ENCODE measurements at regions not wholly inside any gene's neighbourhood (a gene's known extent, or its start where the extent isn't known, plus 50 kb on each side); places are given as distances from the start of the nearest gene placed in this dataset.
"Not testable (repeated sequence)": the region's sequence is repeated elsewhere in the genome, so short reads cannot be mapped to it uniquely, and the experiment has no call there.

GRCh38 chr6:67467341-67467740, 1167.7 kb upstream of the ADGRB3 start:
- Histone ChIP-seq H3K36me3 (no peaks in the 10 kb centered on the region), H3K27me3 (no peaks in the 10 kb centered on the region), H3K27ac (no peak overlapping the region), H3K4me1 (no peaks in the 10 kb centered on the region), H3K4me3 (no peak overlapping the region), H3K9me3 (peaks cover 0 to 1% of the 10 kb centered on the region in 2 donors)
- no peak for TF ChIP-seq POLR2A (IDR thresholded peaks at IDR 0.05)
- no peak for TF ChIP-seq EP300 (IDR thresholded peaks at IDR 0.05; ENCODE audit: low read depth)
- no peak for TF ChIP-seq POLR2AphosphoS5 (IDR thresholded peaks at IDR 0.05)
- TF ChIP-seq CTCF (IDR thresholded peaks at IDR 0.05), result no peak
- WGBS, 2 donors (ENCODE audit: low coverage in 1 of 2), result 77 to 81% methylated on average over 7 of the region's 7 CpGs
- intact Hi-C loops (cut with DNase I; ENCODE audit: low total_unique reads), result no loop called here
- no peak for DNase-seq
- in situ Hi-C loops (cut with MboI; ENCODE audit: low pct_ligation_motif_present in 1 of 4, low pct_unique_long_range_greater_than_20kb in 1 of 4, low sequenced_read_pairs in 3 of 4), result no loop called here

GRCh38 chr6:67462725-67463124, 1172.4 kb upstream of the ADGRB3 start:
- DNase-seq; H3K27me3 ChIP-seq; H3K36me3 ChIP-seq; in situ Hi-C loops (cut with MboI; ENCODE audit: low pct_ligation_motif_present in 1 of 4, low pct_unique_long_range_greater_than_20kb in 1 of 4, low sequenced_read_pairs in 3 of 4); H3K4me3 ChIP-seq; H3K27ac ChIP-seq; H3K4me1 ChIP-seq; intact Hi-C loops (cut with DNase I; ENCODE audit: low total_unique reads): not testable (repeated sequence)
- H3K9me3 ChIP-seq, result peaks cover 9 to 18% of the 10 kb centered on the region in 2 donors
- WGBS, 2 donors (ENCODE audit: low coverage in 1 of 2), result 88 to 100% methylated on average over 1 of the region's 1 CpG

GRCh38 chr6:67459556-67459955, 1175.5 kb upstream of the ADGRB3 start:
- no peak overlapping the region for H3K27ac ChIP-seq
- peaks cover 14 to 18% of the 10 kb centered on the region in 2 donors for H3K9me3 ChIP-seq
- no peak overlapping the region for H3K4me3 ChIP-seq
- intact Hi-C loops (cut with DNase I; ENCODE audit: low total_unique reads) (no loop called here), in situ Hi-C loops (cut with MboI; ENCODE audit: low pct_ligation_motif_present in 1 of 4, low pct_unique_long_range_greater_than_20kb in 1 of 4, low sequenced_read_pairs in 3 of 4) (no loop called here)
- H3K4me1 ChIP-seq, result no peaks in the 10 kb centered on the region
- no peaks in the 10 kb centered on the region for H3K27me3 ChIP-seq
- DNase-seq, result no peak
- TF ChIP-seq CTCF (IDR thresholded peaks at IDR 0.05) (no peak), EP300 (IDR thresholded peaks at IDR 0.05; ENCODE audit: low read depth) (no peak), POLR2AphosphoS5 (IDR thresholded peaks at IDR 0.05) (no peak), POLR2A (IDR thresholded peaks at IDR 0.05) (no peak)
- 78 to 93% methylated on average over 1 of the region's 1 CpG for WGBS, 2 donors (ENCODE audit: low coverage in 1 of 2)
- H3K36me3 ChIP-seq, result no peaks in the 10 kb centered on the region

GRCh38 chr6:67458265-67458664, 1176.8 kb upstream of the ADGRB3 start:
- Histone ChIP-seq H3K36me3 (no peaks in the 10 kb centered on the region), H3K9me3 (peaks cover 14 to 18% of the 10 kb centered on the region in 2 donors), H3K4me1 (no peaks in the 10 kb centered on the region), H3K4me3 (no peak overlapping the region), H3K27ac (no peak overlapping the region), H3K27me3 (no peaks in the 10 kb centered on the region)
- 75 to 82% methylated on average over 4 of the region's 4 CpGs for WGBS, 2 donors (ENCODE audit: low coverage in 1 of 2)
- TF ChIP-seq POLR2AphosphoS5 (IDR thresholded peaks at IDR 0.05), result no peak
- no peak for TF ChIP-seq CTCF (IDR thresholded peaks at IDR 0.05)
- TF ChIP-seq EP300 (IDR thresholded peaks at IDR 0.05; ENCODE audit: low read depth), result no peak
- in situ Hi-C loops (cut with MboI; ENCODE audit: low pct_ligation_motif_present in 1 of 4, low pct_unique_long_range_greater_than_20kb in 1 of 4, low sequenced_read_pairs in 3 of 4) (no loop called here), intact Hi-C loops (cut with DNase I; ENCODE audit: low total_unique reads) (no loop called here)
- no peak for DNase-seq

- in situ Hi-C loops (cut with MboI; ENCODE audit: low pct_ligation_motif_present in 1 of 4, low pct_unique_long_range_greater_than_20kb in 1 of 4, low sequenced_read_pairs in 3 of 4), result no loop called here
- Histone ChIP-seq H3K27me3 (no peaks in the 10 kb centered on the region), H3K4me1 (no peaks in the 10 kb centered on the region), H3K27ac (no peak overlapping the region), H3K4me3 (no peak overlapping the region), H3K36me3 (no peaks in the 10 kb centered on the region), H3K9me3 (no peaks in the 10 kb centered on the region)
- WGBS, 2 donors (ENCODE audit: low coverage in 1 of 2), result 80 to 86% methylated on average over 1 of the region's 1 CpG
- intact Hi-C loops (cut with DNase I; ENCODE audit: low total_unique reads), result no loop called here
- no peak for DNase-seq
- TF ChIP-seq EP300 (IDR thresholded peaks at IDR 0.05; ENCODE audit: low read depth), result no peak
- no peak for TF ChIP-seq CTCF (IDR thresholded peaks at IDR 0.05)
- TF ChIP-seq POLR2A (IDR thresholded peaks at IDR 0.05), result no peak
- no peak for TF ChIP-seq POLR2AphosphoS5 (IDR thresholded peaks at IDR 0.05)
These were observed 1183.2 kb upstream of the ADGRB3 start for GRCh38 chr6:67451874-67452273.
